Activated CD4-positive, alpha-beta T cell treated with anti-CD3 and anti-CD28 coated beads, Interleukin-2, amount 10 ng/mL, durations not matched to agents 7 days and 5 days (primary cell): ENCODE measurements at regions not wholly inside any gene's neighbourhood (a gene's known extent, or its start where the extent isn't known, plus 50 kb on each side); places are given as distances from the start of the nearest gene placed in this dataset.

Source experiments
- CTCF ChIA-PET: fragments of 350-600 bp; sonication (Branson Sonifier 250); formaldehyde crosslinking; loops from one replicate; lab custom pipeline; 2021; ENCODE audit warnings: antibody characterized with exemption; lab: Charles Lee
- POLR2A ChIA-PET: fragments of 350-600 bp; sonication (Branson Sonifier 250); formaldehyde crosslinking; loops from one replicate; lab custom pipeline; 2021; ENCODE audit warnings: antibody characterized with exemption; lab: Charles Lee
- DNase-seq: peaks from one replicate; pipeline ENCODE4 v3.0.0-alpha.2; 2020
- H3K27ac Mint-ChIP-seq: one replicate; pipeline ENCODE4 v1.8.0; 2021; ENCODE audit warnings: mild to moderate bottlenecking, moderate library complexity, mixed read lengths
- H3K27me3 Mint-ChIP-seq: one replicate; pipeline ENCODE4 v1.8.0; 2021; ENCODE audit warnings: mixed read lengths
- H3K36me3 Mint-ChIP-seq: one replicate; pipeline ENCODE4 v1.8.0; 2021; ENCODE audit warnings: low read depth, mixed read lengths
- H3K4me1 Mint-ChIP-seq: one replicate; pipeline ENCODE4 v1.8.0; 2021; ENCODE audit warnings: mixed read lengths
- H3K4me3 Mint-ChIP-seq: one replicate; pipeline ENCODE4 v1.8.0; 2021; ENCODE audit warnings: mild to moderate bottlenecking, moderate library complexity, mixed read lengths
- H3K9me3 Mint-ChIP-seq: one replicate; pipeline ENCODE4 v1.8.0; 2021; ENCODE audit warnings: mixed read lengths

DNA sequence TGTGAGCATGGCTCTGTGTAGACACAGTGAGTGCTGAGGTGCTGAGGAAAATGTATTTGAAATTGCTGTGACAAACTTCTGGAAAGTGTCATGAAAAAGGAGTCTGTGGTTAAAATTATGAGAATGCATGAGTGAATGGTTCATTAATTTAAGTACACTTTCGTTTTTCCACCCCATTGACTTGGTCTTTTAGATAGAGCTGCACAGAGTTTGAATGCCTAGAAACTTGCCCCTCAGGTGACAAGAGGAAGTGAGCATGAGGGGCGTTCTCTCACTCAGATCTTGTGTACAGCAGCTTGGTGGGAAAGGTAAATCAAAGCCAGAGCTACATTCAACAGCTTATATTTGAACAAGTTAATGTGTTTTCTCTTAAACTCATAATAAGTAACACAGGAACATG is 296.8 kb downstream of the WDR72 start:
- POLR2A ChIA-PET, result no interaction called here
- H3K36me3 Mint-ChIP-seq, result no peaks in the 10 kb centered on the region
- CTCF ChIA-PET, result no interaction called here
- H3K4me1 Mint-ChIP-seq, result no peaks in the 10 kb centered on the region
- H3K27me3 Mint-ChIP-seq, result no peaks in the 10 kb centered on the region
- H3K27ac Mint-ChIP-seq, result no peak overlapping the region
- DNase-seq, result no peak
- H3K9me3 Mint-ChIP-seq, result no peaks in the 10 kb centered on the region
- H3K4me3 Mint-ChIP-seq, result no peak overlapping the region

DNA sequence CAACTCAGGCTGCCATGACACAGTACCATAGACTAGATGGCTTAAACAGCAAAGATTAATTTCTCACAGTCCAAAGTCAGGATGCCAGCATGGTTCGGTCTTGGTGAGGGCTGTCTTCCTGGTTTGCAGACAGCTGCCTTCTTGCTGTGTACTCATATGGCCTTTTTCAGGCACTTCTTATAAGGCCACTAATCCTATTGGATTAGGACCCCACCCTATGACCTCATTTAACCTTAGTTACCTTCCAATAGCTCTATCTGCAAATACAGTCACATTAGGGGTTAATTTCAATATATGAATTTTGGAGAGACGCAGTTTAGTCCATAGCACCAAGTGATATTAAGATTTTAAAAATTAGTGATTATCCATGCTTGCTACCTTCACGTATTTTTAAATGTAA is 297.8 kb downstream of the WDR72 start:
- H3K27ac Mint-ChIP-seq, result no peak overlapping the region
- no peak for DNase-seq
- no peak overlapping the region for H3K4me3 Mint-ChIP-seq
- no peaks in the 10 kb centered on the region for H3K36me3 Mint-ChIP-seq
- H3K9me3 Mint-ChIP-seq, result no peaks in the 10 kb centered on the region
- CTCF ChIA-PET, result no interaction called here
- H3K27me3 Mint-ChIP-seq, result no peaks in the 10 kb centered on the region
- H3K4me1 Mint-ChIP-seq, result no peaks in the 10 kb centered on the region
- POLR2A ChIA-PET, result no interaction called here

DNA sequence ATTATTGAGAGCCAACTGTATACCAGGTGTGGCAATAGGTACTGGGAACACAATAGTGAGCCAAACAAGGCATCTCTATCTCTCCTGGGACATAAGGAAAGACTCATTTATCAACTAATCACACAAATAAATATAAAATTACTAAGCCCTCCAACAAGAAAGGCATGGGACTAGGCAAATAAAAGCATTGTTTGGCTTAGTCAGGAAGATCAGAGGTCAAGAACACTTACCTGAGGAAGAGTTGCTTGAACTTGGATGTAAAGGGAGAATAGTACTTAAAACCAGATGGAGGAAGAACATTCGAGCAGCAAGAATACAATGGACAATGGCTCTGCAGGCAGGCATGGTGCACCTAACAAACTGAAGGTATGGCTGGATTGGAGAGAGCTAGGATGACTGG is 300.7 kb downstream of the WDR72 start:
- Mint-ChIP-seq H3K9me3 (no peaks in the 10 kb centered on the region), H3K27me3 (no peaks in the 10 kb centered on the region), H3K27ac (no peak overlapping the region), H3K36me3 (no peaks in the 10 kb centered on the region), H3K4me3 (no peak overlapping the region), H3K4me1 (no peaks in the 10 kb centered on the region)
- POLR2A ChIA-PET, result no interaction called here
- CTCF ChIA-PET, result no interaction called here
- DNase-seq, result no peak

DNA sequence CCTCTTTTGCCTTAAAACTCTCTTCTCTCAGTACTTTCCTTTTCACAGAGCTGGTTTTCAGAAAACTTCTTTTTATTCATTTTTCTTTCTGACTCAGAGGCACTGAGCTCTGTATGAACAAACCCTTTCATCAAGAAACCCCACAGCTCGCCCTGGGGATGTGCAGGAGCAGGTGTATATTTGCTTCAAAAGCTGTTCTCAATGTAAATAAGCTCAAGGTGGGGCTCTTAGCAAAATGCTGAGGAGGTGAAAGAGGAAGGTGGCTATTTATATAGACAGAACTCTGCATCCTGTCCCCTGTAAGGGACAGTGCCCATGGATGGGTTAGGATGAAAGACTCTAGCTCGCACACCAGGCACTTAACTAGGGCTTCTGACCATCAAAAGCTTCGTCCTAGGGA is 302.0 kb downstream of the WDR72 start:
- no peaks in the 10 kb centered on the region for H3K9me3 Mint-ChIP-seq
- CTCF ChIA-PET, result no interaction called here
- no peaks in the 10 kb centered on the region for H3K36me3 Mint-ChIP-seq
- no peak overlapping the region for H3K27ac Mint-ChIP-seq
- no peak for DNase-seq
- H3K27me3 Mint-ChIP-seq, result no peaks in the 10 kb centered on the region
- no peak overlapping the region for H3K4me3 Mint-ChIP-seq
- no peaks in the 10 kb centered on the region for H3K4me1 Mint-ChIP-seq
- POLR2A ChIA-PET, result no interaction called here

DNA sequence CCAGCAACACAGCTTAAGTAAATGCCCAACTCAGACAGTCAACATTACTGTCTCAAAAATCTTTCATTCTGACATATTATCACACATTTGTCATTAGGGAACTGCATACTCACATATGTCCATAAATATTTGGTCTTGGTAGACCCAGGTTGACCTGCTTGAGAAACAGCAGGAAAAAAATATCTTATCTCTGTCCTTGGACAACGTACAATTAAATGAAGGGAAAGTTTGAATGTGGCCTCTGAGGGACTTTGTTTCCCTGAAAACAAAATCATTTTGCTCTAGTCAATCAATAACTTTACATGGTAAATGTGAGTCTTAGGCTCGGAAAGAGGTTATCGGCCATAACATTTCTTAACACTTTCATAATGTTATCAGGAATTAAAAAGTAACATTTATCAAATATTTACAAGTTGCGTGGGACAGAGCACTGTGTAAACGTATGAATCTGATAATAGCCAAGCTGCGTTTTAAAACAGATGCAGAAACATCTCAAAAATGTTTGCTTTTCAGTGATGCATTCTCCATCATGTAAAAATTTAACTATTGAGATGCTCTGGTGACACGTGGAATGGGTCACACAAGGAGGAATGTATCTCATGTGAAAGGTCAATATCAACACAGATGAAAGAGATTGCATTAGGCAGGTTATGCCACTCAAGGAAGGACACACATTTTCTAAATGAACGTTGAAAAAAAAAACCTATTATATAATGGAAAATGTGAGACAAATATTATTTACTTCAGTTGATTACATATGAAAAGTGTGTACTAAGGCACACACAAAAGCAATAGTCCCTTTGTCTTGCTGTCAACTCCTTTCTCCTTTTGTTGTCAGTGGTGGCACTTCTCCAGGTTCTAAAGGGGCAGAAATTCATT is 304.4 kb downstream of the WDR72 start:
- no peak overlapping the region for H3K27ac Mint-ChIP-seq
- H3K4me1 Mint-ChIP-seq, result no peaks in the 10 kb centered on the region
- POLR2A ChIA-PET, result no interaction called here
- no peaks in the 10 kb centered on the region for H3K9me3 Mint-ChIP-seq
- H3K4me3 Mint-ChIP-seq, result no peak overlapping the region
- H3K27me3 Mint-ChIP-seq, result no peaks in the 10 kb centered on the region
- CTCF ChIA-PET, result no interaction called here
- no peaks in the 10 kb centered on the region for H3K36me3 Mint-ChIP-seq
- DNase-seq, result no peak

DNA sequence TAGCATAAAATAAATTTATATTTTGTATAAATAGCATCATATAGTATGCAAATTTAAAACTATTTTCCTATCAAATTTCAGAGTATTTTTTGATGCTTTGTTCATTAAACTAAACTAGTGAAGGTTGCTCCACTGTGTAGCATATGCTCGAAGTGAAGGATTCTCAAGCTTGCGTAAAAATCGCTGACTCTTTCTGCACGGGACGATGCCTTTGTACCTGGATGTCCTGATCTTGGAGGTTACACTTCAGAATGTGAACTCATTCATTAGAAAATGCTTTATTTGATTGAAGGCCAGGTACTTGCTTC is 305.0 kb downstream of the WDR72 start:
- no peak overlapping the region for H3K27ac Mint-ChIP-seq
- DNase-seq, result no peak
- CTCF ChIA-PET, result no interaction called here
- H3K36me3 Mint-ChIP-seq, result no peaks in the 10 kb centered on the region
- no peak overlapping the region for H3K4me3 Mint-ChIP-seq
- no peaks in the 10 kb centered on the region for H3K4me1 Mint-ChIP-seq
- POLR2A ChIA-PET, result no interaction called here
- no peaks in the 10 kb centered on the region for H3K27me3 Mint-ChIP-seq
- no peaks in the 10 kb centered on the region for H3K9me3 Mint-ChIP-seq

DNA sequence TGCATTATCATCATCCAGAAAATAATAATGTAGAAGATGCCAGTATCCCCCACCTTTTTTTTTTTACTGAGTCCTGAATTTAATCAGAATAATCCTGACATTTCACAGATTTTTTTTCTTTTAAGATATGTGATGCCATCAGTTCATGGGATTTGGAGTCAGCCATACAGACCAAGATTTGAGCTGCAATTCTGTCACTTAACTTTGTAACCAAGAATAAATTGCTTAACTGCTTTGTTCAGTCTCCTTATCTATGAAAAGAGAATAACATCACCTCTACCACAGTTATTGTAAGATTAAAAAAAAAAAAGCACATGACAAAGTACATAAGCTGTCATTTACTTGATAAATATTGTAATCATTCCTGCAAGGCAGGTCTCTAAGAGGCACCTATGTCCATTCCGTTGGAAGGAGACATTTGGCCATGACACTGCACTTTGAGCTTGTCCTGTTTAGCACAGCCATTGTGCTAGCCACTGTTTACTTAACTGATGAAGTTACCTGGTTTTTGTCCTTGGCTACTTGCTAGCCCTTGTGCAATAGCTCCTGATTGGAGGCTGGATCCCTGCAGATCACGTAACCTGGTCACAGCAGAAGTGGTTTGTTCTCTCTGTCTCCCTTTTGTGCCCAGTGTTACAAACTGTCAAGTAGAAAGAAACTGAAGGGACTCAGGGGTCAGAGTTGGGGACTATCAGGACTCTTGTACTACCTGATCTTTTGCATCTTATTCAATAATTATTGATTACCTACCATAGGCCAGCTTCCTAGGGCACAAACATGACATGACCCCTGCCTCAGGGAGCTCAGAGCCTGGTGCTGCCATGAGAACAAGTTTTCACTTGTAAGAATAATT is 306.0 kb downstream of the WDR72 start:
- H3K27me3 Mint-ChIP-seq, result no peaks in the 10 kb centered on the region
- H3K36me3 Mint-ChIP-seq, result no peaks in the 10 kb centered on the region
- H3K27ac Mint-ChIP-seq, result no peak overlapping the region
- no peak for DNase-seq
- H3K4me3 Mint-ChIP-seq, result no peak overlapping the region
- no peaks in the 10 kb centered on the region for H3K9me3 Mint-ChIP-seq
- POLR2A ChIA-PET, result no interaction called here
- CTCF ChIA-PET, result no interaction called here
- no peaks in the 10 kb centered on the region for H3K4me1 Mint-ChIP-seq

DNA sequence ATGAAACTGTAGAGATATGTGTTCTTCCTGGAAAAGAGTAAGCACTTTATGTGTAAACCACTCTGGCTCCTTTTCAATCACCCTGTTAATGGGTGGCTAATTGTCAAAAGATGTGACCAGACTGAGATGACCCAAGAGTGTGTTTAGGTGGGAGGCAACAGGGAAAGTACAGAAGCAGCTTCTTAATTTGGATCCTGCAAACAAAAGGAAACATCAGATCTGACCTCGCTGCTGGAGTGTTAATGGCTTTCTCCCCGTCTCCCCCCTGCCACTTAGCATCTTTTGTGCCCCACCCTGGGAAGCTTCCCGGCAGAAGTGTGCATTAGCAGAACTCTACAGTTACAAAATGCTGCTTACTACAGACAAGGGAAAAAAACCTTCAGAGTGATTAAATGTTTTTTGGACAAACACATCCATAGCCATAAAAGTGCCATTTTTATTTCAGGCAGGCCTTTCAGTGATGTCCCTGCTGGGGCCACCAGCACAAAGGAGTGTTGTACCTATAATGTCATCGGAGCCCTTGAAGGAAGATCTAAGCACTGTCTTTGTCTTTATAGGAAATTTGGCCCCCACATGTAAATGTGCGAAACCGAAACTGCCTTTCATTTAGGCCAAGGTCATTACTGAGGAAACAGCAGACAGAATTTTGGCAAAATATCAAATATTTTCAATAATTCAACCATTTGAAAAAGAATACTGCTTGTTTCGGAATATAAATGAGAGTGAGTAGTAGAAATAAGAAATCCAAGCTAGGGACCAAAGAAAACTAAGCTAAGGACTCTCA is 311.0 kb downstream of the WDR72 start:
- no peak for DNase-seq
- Mint-ChIP-seq H3K4me3 (no peak overlapping the region), H3K27ac (no peak overlapping the region), H3K27me3 (no peaks in the 10 kb centered on the region), H3K4me1 (no peaks in the 10 kb centered on the region), H3K36me3 (no peaks in the 10 kb centered on the region), H3K9me3 (no peaks in the 10 kb centered on the region)
- ChIA-PET POLR2A (no interaction called here), CTCF (no interaction called here)

DNA sequence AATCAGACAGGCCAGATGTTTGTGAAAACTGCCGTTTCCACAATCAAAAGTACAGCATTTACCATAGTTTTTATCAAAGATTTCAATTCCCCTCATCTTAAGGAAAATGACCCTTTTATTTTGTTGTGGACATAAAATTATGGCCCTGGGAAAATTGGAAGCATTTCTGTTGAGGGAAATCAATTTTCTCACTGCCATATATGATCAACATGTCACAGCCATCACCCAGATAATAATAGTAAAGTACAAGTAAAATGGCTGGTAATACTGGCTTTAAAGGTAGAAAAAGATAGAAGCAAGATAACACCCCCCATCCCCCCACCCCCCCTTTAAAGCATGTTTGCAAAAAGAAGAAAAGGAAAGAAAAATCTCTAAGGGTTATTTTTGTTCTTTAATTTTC is 311.7 kb downstream of the WDR72 start:
- Mint-ChIP-seq H3K27ac (no peak overlapping the region), H3K4me1 (no peaks in the 10 kb centered on the region), H3K9me3 (no peaks in the 10 kb centered on the region), H3K36me3 (no peaks in the 10 kb centered on the region), H3K4me3 (no peak overlapping the region), H3K27me3 (no peaks in the 10 kb centered on the region)
- POLR2A ChIA-PET, result no interaction called here
- DNase-seq, result no peak
- CTCF ChIA-PET, result no interaction called here

DNA sequence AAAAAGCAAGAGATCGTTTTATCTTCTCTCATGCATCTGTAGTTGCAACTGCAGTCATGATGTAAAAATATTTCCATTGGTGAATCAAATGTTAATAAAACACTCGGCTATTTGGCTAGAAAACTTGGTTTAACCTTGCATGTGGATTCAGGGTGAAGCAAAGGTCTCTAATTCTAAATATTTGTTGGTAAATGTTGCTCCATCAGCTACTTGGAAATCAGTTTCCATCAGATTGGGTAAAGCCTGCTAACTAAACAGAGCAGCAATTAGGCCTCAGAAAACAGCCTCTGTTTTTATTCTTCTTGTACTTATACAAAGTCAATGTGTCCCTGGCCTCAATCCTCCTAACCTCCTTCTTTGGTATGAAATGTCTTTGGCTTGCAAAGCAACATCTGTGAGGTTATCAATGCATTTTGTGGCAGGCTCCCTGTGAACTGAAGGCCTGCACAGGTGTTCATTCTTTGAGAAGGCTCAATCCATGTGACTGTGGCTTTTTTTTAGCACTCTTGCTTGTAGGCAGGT is 312.3 kb downstream of the WDR72 start:
- Mint-ChIP-seq H3K27ac (no peak overlapping the region), H3K9me3 (no peaks in the 10 kb centered on the region), H3K36me3 (no peaks in the 10 kb centered on the region), H3K27me3 (peaks cover 2% of the 10 kb centered on the region), H3K4me1 (no peaks in the 10 kb centered on the region), H3K4me3 (no peak overlapping the region)
- ChIA-PET POLR2A (no interaction called here), CTCF (no interaction called here)
- DNase-seq, result no peak

DNA sequence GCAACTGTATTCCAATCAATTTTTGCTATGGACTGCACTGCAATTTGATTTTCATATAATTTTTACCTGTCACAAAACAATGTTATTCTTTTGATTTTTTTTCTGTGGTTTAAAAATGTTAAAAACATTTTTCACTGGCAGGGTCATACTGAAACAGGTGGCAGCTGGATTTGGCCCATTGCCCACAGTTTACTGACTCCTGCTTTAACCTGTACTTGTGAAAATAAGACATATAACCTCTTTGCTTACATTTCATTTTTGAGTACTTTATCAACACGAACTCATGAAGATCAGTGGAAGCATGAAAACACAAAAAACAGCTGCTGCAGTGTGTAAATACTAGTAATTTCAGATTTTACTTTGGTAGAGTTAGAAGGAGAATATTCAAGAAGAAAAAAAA is 313.1 kb downstream of the WDR72 start:
- Mint-ChIP-seq H3K36me3 (no peaks in the 10 kb centered on the region), H3K4me1 (no peaks in the 10 kb centered on the region), H3K27me3 (peaks cover 2% of the 10 kb centered on the region), H3K9me3 (no peaks in the 10 kb centered on the region), H3K4me3 (no peak overlapping the region), H3K27ac (no peak overlapping the region)
- POLR2A ChIA-PET, result no interaction called here
- no peak for DNase-seq
- CTCF ChIA-PET, result no interaction called here

DNA sequence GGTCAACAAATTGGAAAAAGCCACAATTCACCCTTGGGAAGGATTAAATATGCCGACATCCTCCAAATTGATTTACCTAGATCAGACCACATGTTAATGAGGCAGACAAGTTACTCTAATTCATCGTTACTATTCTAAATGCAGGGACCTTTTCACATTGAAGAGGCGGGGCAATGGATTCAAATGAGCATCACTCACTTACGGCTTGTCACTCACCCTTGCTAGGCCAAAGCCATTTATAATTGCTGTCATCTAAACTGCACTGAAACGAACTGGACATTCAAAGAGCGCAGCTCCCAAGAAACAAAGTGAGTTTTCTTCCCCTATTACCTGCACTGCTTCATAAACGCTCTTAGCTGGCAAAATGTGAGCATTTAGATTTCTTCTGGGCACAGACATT is 313.9 kb downstream of the WDR72 start:
- no peak overlapping the region for H3K4me3 Mint-ChIP-seq
- DNase-seq, result no peak
- ChIA-PET POLR2A (interaction anchor here (0.7 kb wide), 1 partner anchor 93 kb away, joined by 3 read pairs; no protein-coding TSS in a partner anchor), CTCF (no interaction called here)
- no peaks in the 10 kb centered on the region for H3K9me3 Mint-ChIP-seq
- no peaks in the 10 kb centered on the region for H3K4me1 Mint-ChIP-seq
- H3K36me3 Mint-ChIP-seq, result no peaks in the 10 kb centered on the region
- no peak overlapping the region for H3K27ac Mint-ChIP-seq
- peaks cover 2% of the 10 kb centered on the region for H3K27me3 Mint-ChIP-seq
